ENCODE measurements at regions not wholly inside any gene's neighbourhood (a gene's known extent, or its start where the extent isn't known, plus 50 kb on each side); places are given as distances from the start of the nearest gene placed in this dataset.
"Not testable (repeated sequence)": the region's sequence is repeated elsewhere in the genome, so short reads cannot be mapped to it uniquely, and the experiment has no call there.

DNA sequence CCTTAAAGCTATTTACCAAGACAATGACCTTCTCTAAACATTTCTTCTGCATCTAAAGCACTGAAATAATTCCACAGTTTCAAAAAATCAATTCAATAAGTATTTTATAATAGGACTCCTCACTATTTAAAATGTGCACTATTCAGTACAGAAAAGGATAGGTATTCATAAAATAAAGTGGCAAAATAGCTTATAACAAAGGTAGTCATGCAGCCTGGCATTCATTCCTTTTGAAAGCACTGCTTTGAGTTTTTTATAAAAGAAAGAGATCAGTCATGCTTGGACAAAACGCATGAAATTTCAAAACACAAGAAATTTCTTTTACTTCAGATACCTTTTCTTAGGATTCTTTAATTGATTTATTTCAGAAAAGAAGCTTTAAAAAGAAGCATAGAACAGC lies 689.7 kb upstream of the PHF14 start:
- DNase-seq (ENCODE audit: low read depth) = no peak

DNA sequence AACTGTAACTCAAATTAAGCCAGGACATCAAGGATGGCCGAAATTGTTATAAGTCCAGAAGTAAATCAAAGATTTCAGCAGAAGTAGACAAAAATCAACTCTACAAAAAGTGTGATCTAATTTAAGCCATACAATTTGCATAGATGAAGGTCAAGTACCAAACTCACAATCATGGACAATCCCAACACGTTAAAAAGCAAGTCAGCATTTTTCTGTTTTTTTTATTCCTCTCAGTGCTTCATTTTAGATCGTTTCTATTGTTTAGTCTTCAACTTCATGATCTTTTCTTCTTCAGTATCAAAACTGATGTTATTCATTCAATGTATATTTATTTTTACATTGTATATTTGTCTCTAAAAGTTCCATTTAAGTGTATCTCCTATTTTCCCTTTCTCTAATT lies 674.3 kb upstream of the PHF14 start:
- no peak for DNase-seq (ENCODE audit: low read depth)

DNA sequence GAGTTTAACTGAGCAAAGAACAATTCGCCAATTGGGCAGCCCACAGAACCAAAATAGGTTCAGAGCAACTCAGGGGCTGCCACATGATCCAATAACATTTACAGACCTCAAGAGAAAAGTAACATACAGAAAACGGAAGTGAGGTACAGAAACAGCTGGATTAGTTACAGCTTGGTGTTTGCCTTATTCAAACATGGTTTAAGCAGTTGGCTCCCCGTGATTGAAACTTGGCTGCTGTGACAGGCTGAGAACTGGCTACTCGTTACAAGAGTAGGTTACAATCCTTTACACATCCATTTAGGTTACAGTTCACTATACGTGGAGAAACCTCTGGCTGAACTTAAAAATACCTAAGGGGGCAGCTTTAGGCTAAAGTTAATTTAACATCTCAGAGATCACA lies 673.1 kb upstream of the PHF14 start:
- no peak for DNase-seq (ENCODE audit: low read depth)

DNA sequence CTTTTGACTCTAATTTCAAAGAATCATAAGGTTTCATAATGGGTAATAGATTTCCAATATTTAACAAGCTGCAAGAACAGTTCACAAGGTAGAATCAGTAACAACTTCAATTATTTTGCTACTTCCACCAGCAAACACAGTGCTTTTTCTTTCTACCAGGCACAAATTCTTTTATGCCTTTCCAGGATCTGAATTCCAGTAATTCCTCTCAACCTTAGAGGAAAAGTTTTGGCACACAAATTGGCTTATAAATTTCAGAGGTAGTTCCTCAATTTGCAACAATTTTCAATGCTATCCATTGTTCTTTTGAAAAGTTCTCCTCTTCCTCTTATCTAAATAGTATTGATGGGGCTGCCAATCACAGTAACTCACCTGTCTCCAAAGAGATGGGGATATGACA lies 665.4 kb upstream of the PHF14 start:
- no peak for DNase-seq (ENCODE audit: low read depth)

DNA sequence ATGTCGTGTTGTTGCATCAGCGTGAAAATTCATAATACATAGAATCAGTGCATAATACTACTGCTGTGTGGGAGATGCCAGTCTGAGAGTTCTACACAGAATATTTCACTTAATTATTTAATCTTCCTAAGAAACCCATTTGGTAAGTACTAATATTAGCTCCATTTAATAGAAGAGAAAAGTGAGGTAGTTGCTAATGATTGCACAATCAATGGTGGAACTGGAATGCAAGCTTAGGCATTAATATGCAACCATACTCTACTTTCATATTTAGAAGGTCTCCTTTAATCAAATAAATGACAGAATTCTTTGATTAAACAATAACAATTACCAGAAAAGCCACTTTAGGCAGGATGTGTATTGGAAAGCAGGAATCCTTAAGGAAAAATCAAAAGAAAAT lies 660.7 kb upstream of the PHF14 start:
- no peak for DNase-seq (ENCODE audit: low read depth)

DNA sequence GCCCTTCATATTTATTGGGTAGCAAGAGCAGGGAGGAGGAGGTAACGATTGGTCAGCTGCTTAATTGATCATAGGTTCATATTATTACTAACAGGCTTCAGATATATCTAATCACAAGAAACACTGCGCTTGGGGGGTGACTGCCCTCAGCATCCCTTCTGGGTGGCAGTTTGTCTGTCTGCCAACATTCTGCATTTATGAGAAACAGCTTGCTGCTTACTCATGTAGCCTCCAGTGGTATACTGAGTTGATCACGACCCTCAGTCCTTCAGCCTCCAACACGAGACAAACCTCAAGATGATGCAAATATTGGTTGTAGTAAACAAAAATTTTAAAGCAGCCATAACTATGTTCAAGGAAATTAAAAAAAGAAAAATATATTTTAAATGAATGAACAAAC lies 657.8 kb upstream of the PHF14 start:
- DNase-seq (ENCODE audit: low read depth) = no peak

DNA sequence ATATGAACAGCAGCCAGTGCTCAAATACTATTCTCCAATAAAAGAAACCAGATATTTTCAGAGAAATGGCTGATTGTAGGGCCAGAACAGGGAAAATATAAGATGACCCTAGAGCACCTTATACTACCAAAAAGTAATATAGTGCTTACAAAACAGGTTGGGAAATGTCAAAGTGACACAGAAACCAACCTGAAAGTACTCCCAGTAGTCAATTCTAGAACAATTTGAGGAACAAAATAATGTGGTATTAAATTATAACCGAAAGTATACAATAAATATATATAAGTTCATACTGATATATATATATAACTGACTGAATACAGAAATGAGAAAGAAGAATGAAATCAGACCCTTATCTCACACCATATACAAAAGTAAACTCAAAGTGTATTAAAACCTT lies 657.2 kb upstream of the PHF14 start:
- no peak for DNase-seq (ENCODE audit: low read depth)

DNA sequence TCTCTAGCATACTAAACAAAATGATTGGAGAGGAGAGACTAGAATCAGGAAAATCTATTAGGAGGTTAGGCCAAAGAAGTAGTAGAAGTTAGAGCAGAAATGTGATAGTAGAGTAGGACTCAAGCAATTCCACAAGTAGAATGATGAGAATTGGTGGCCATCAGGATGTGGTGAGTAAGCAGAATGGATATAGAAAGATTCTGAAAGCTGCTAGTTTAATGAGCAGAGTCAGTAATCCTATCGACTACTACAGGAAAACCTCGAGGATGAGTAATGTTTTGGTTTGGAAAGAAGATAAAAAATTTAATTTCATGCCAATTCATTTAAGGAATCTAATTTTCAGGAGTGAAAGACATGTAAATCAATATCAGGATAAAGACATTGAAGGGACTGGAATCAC lies 648.3 kb upstream of the PHF14 start:
- no peak for DNase-seq (ENCODE audit: low read depth)

DNA sequence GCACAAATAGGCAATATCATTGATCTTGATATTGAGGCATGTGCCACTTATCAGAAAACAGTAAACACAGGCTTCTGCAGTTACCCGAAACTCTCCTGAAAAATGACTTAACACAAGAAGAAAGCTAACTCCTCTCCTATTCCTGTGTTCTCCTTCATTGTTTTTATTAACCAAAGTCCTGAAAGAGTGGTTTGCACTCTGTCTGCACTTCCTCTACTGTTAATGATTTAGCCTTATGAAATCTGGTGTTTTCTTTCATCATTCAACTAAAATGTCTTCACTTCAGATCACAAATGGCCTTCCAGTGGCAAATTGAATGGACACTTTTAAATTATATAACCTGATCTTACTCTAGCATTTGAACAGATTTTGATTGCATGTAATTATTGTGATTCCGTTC lies 630.6 kb upstream of the PHF14 start:
- no peak for DNase-seq (ENCODE audit: low read depth)

DNA sequence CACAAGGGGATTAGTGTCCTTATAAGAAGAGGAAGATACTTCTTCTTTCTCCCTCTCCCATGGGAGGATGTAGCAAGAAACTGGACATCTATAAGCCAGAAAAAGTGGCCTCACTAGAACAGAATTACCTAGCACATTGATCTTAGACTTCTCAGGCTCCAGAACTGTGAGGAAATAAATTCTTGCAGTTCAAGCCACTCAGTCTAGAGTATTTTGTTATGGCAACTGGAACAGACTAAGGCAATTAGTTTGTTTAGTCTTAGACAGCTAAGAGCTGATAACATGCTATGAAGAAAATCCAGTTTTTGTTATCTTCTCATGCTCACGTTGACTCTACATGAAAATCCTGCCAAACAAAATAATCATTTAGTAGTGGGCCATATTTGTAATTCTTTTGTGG lies 627.6 kb upstream of the PHF14 start:
- no peak for DNase-seq (ENCODE audit: low read depth)

DNA sequence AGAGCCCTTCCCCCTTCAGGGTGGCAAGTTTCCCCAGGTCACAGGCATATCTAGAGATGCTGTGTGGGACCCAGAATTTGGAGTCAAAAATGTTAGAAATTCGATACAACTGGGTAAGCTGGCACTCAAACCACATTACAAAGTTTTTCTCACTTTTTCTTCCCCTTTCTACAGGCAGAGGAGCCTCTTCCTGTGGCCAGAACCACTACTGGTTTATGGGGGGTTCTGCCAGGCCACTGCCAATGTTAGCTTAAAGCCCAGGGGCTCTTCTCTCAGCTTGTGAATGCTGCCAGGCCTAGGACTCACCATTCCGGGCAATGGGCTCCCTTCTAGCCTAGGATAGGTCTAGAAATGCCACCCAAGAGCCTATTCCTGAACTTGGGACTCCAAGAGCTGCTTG lies 617.9 kb upstream of the PHF14 start:
- DNase-seq (ENCODE audit: low read depth) = no peak

DNA sequence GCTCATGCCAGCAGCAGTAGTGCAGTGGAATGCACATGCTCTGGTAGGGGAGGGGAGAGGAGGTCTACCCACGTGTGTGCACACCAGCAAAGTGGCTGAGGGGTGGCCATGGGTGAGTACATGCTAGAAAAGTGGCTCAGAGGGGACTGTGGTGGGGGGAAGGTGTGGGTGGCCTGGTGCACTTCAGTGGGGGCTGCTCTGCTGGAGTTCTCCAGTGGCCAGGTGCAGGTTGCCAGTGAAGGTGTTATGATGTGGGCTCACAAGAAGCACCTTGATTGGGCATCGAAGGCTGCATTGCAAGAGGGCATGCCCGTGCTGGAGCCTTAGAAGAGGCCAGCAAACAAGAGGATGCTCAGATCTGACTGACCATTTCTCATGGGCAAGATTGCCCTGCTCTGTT lies 613.6 kb upstream of the PHF14 start:
- no peak for DNase-seq (ENCODE audit: low read depth)

DNA sequence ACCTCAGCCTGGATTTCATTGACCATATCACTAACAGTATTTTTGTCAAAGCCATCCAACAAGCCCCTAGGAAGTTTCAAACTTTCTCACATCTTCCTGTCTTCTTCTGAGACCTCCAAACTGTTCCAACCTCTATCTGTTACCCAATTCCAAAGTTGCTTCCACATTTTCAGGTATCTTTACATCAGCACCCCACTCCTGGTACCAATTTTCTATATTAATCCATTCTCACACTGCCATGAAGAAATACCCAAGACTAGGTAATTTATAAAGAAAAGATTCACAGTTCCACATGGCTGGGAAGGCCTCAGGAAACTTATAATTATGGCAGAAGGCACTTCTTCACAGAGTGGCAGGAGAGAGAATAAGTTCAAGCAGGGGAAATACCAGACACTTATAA lies 571.9 kb upstream of the PHF14 start:
- DNase-seq (ENCODE audit: low read depth) = no peak

DNA sequence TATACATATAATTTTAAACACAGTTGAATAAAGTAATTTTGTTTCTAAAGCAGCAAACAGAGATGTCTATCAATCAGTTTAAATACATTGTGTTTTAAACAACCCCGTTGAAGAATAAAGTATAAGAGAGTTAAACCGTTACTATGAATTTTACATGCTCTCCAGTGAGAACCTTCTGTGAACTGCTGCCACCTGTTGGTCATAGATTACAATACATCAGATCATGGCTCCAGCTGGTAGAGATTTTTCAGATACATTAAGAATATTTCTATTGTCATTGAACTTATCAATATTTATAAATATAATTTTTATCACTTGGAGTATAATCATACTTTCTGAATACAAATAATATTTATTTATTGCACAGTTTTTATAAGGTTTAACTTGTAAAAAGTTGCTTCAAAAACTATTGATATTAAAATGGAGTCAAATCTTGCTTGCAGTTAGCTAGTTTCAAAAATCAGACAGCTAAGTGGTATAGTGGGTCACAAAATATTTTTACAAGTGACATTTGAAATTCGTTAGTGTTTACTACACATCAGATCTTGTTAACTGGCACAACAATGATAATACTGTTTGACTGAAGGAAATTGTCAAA lies 561.2 kb upstream of the PHF14 start:
- DNase-seq (ENCODE audit: low read depth) = peak; percentile 14

DNA sequence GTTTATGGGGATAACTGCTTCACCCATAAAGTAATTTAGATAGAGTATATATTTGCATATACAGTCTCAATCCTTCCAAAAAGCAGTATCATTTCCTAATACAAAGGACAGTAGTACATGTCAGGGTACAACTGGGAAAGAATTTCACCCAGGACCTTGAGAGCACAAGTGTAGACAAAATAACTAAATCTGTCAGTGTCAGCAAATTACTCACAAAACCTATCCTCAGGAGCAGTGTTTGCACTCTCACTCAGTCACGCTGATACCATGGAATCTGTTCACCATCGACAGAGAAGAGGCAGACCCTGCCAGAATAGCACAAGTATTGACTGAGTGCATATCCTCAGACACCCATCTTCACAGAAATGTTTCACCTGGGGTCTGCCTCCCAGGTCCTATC lies 554.7 kb upstream of the PHF14 start:
- no peak for DNase-seq (ENCODE audit: low read depth)

DNA sequence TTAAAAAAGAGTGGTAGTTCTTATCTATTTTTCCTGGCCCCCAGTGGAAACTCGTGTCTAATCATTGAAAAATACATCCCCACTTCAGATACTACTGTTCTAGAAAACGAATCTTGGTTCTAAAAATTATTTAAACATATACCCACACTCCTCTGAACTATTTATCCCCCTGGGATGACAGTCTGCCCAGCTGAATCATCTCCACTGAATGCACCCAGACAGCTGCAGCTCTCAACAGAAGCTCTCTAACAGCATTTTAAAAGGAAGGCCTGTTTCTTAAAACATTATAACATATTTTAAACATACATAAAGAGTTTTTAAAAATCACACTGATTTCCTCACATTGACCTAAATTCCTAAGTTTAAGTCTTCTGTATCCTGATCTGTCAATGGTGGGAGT lies 544.6 kb upstream of the PHF14 start:
- DNase-seq (ENCODE audit: low read depth) = no peak

DNA sequence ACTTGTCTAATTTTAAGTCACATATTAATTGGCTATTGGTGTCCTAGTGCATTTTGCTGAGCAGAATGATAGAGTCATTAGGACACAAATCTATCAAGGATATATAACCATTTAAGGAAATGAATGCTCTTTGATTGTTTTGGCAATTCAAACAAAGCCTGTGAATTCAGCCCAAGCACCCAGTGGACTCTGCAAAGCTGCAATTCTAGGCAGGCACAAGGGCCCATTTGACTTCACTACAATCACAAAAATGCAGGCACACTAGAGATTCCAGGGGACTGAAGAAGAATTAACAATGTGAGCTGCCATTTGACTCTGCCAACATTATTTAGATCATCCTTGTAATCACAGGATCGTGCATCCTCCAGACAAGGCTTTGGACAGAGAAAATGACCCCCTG lies 544.2 kb upstream of the PHF14 start:
- DNase-seq (ENCODE audit: low read depth) = no peak

DNA sequence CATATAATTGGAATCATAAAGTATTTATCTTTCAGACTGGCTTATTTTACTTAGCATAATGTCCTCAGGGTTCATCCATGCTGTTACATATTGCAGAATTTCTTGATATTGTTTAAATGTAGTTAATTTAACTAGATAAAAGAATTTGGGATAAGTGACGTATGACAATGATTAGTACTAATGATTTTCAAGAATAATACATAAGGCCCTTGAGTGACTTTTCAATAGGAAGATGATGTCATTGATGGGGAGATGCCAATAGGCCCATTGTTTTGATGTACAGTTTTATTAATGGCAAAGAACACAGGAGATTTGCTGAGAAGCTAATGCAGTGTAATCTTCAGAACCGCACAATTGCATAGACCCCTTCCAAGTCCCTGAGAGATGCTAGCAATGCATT lies 537.4 kb upstream of the PHF14 start:
- no peak for DNase-seq (ENCODE audit: low read depth)

DNA sequence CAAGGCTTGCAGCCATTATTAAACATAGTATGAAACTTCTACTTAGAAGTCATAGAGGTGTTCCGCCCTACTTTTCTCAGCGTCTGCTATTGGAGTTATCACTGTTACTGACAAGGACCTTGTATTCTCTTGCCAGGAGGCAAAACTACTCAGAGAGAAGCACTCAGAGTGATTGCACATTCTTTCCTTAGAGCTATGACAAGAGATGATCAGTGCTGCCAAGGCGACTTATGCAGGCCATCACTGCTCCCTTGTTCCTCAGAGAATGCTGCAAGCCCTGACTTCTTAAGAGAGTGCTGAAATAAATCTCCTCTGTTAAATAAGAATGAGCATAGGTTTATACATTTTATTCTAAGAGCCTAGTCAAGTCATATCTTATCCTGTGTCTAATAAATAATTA lies 534.6 kb upstream of the PHF14 start:
- no peak for DNase-seq (ENCODE audit: low read depth)

DNA sequence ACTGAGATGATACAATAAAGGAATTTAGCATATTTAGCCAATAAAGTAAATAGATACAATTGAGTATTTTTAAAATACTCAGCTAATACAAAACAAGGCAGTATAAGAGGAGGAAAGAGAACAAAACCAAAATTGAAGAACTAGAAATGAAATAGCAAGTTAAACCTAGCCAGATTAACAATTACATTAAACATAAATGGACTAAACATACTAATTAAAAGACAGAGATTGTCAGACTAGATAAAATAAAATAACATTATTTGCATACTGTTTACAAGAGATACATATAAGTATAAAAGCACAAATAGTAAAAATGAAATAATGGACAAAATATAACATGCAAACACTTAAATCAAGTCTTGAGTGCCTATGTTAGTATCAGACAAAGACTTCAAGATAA lies 517.7 kb upstream of the PHF14 start:
- DNase-seq (ENCODE audit: low read depth) = no peak

DNA sequence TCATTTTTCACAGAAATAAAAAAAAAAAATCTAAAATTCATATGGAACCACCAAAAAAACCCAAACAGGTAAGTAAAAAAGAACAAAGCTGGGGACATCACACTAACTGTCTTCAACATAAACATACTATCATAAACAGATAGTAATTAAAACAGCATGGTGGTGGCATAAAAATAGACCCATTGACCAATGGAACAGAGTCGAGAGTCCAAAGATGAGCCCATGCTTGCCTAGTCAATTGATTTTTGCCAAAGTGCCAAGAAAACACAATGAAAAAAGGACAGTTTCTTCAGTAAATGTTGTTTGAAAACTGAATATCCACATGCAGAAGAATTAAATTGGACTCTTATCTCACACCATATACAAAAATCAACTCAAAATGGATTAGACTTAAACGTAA lies 513.2 kb upstream of the PHF14 start:
- DNase-seq (ENCODE audit: low read depth) = no peak

DNA sequence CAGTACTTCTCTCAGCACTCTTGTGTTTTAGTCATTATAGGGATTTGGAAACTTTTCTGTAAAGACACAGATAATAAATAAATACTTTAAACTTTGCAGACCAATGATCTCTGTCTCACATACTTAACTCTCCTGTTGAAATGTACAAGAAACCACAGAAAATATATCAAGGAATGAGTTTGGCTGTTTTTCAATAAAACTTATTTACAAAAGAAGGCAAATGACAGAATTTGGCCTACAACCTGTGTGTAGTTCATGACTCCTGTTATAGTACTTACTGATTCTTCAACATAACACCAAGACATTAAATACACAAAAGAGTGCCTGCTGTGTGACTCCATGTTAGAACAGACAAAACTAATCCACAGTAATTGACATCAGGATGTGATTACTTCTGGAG lies 510.0 kb upstream of the PHF14 start:
- DNase-seq (ENCODE audit: low read depth) = no peak

DNA sequence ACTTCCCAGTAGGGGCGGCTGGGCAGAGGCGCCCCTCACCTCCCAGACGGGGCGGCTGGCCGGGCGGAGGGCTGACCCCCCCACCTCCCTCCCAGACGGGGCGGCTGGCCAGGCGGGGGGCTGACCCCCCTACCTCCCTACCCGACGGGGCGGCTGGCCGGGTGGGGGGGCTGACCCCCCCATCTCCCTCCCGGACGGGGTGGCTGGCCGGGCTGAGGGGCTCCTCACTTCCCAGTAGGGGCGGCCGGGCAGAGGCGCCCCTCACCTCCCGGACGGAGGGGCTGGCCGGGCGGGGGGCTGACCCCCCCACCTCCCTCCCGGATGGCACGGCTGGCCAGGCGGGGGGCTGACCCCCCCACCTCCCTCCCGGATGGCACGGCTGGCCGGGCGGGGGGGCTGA lies 508.1 kb upstream of the PHF14 start:
- not testable (repeated sequence) for DNase-seq (ENCODE audit: low read depth)

DNA sequence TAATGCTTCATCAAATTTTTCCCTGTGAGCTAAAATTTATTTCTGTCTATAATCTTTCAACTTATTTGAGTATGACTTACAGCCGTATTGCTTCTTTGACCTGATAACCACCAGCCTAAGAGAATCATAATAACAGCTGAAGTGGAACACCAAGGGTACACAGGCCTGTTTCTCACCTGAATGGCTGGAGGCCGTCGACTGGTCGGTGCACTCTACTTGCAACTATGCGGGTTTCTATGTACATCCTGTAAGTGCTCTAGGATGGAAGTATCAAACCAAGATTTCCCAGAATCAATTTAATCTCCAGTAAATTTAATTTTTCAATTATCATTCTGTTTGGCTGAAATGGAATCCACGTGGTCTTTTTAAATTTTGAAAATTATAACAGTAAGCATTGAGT lies 504.8 kb upstream of the PHF14 start:
- no peak for DNase-seq (ENCODE audit: low read depth)

DNA sequence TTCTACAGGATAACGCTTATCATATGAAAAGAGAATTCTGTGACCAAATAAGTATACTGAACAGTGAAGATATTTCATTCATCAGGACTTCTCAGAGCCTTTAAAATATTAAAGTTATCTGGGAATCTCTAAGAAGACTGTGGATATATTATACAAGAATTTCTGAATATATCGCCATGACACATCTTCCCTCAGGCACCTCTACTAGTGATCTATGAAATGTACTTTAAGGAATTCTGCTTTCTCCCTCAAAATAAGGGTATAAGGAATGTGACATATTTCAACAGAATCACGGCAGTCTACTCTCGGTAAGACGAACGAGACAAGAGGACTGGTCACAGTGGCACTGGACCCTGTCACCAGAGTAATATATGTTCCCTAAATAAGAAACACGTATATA lies 504.2 kb upstream of the PHF14 start:
- no peak for DNase-seq (ENCODE audit: low read depth)

All from M059J (cell line).